Parathyroid adenoma (tissue), 2 donors: ENCODE measurements at regions not wholly inside any gene's neighbourhood (a gene's known extent, or its start where the extent isn't known, plus 50 kb on each side); places are given as distances from the start of the nearest gene placed in this dataset.

Experiments
- H2AFZ ChIP-seq: fragments of 300-600 bp; sonication (generic); one replicate; pipeline ENCODE4 v1.7.0; 2017; ENCODE audit warnings: antibody characterized with exemption, mild to moderate bottlenecking
- H3K27ac ChIP-seq: fragments of 300-600 bp; sonication (generic); one replicate; pipeline ENCODE4 v1.7.0; 2017
- H3K27me3 ChIP-seq: fragments of 300-600 bp; sonication (generic); one replicate; pipeline ENCODE4 v1.7.0; 2017; ENCODE audit warnings: low read length; ENCODE audit not compliant: control insufficient read depth, insufficient read depth
- H3K36me3 ChIP-seq: fragments of 300-600 bp; sonication (generic); one replicate; pipeline ENCODE4 v1.7.0; 2017; ENCODE audit warnings: low read length; ENCODE audit not compliant: control insufficient read depth, insufficient read depth
- H3K4me1 ChIP-seq: fragments of 300-600 bp; sonication (generic); one replicate; pipeline ENCODE4 v1.7.0; 2017; ENCODE audit warnings: control low read depth
- H3K4me2 ChIP-seq: fragments of 300-600 bp; sonication (generic); one replicate; pipeline ENCODE4 v1.7.0; 2017; ENCODE audit warnings: low read length
- H3K4me3 ChIP-seq: fragments of 300-600 bp; sonication (generic); one replicate; pipeline ENCODE4 v1.7.0; 2017; ENCODE audit warnings: low read depth, low read length
- H3K79me2 ChIP-seq: fragments of 300-600 bp; sonication (generic); one replicate; pipeline ENCODE4 v1.7.0; 2017; ENCODE audit warnings: control low read depth
- H3K9ac ChIP-seq: fragments of 300-600 bp; sonication (generic); one replicate; pipeline ENCODE4 v1.7.0; 2017; ENCODE audit warnings: mild to moderate bottlenecking
- H3K9me3 ChIP-seq: fragments of 300-600 bp; sonication (generic); one replicate; pipeline ENCODE4 v1.7.0; 2017; ENCODE audit warnings: low read length; ENCODE audit not compliant: control insufficient read depth
- TF ChIP-seq, protein P1 (sequence below): fragments of 300-600 bp; sonication (generic); IDR thresholded peaks from one replicate; pipeline ENCODE4 v1.7.0; 2017; ENCODE audit warnings: antibody characterized with exemption, mild to moderate bottlenecking
- donor health status: primary hyperparathyroidism.

DNA sequence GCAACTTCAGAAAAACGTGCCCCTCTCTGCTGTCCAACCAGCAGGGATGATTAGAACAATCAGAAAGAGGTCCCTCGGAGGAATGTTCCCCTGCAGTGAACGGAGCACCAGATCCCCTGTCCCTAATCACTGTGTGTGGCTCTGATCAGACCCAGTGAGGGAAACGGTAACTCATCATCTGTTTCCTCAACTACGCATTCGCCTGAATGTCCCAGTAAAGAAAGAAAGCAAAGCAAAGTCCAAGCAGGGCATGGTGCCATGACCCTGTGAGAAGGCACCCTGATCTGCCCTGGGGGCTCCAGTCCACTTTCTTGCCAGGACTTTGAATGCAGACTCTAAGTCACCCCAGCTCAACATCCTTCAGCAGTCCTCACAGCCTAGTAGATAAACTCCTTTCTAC is 149.2 kb downstream of the LY86 start:
- Histone ChIP-seq H2AFZ (no peak overlapping the region), H3K4me1 (no peaks in the 10 kb centered on the region), H3K4me2 (no peak overlapping the region), H3K36me3 (no peaks in the 10 kb centered on the region), H3K27ac (no peak overlapping the region), H3K9me3 (no peaks in the 10 kb centered on the region), H3K79me2 (no peaks in the 10 kb centered on the region), H3K27me3 (no peaks in the 10 kb centered on the region), H3K9ac (no peak overlapping the region), H3K4me3 (no peak overlapping the region)
- TF ChIP-seq, protein P1, sequence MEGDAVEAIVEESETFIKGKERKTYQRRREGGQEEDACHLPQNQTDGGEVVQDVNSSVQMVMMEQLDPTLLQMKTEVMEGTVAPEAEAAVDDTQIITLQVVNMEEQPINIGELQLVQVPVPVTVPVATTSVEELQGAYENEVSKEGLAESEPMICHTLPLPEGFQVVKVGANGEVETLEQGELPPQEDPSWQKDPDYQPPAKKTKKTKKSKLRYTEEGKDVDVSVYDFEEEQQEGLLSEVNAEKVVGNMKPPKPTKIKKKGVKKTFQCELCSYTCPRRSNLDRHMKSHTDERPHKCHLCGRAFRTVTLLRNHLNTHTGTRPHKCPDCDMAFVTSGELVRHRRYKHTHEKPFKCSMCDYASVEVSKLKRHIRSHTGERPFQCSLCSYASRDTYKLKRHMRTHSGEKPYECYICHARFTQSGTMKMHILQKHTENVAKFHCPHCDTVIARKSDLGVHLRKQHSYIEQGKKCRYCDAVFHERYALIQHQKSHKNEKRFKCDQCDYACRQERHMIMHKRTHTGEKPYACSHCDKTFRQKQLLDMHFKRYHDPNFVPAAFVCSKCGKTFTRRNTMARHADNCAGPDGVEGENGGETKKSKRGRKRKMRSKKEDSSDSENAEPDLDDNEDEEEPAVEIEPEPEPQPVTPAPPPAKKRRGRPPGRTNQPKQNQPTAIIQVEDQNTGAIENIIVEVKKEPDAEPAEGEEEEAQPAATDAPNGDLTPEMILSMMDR: no peak

- Histone ChIP-seq H3K9me3 (no peaks in the 10 kb centered on the region), H3K4me2 (no peak overlapping the region), H3K79me2 (no peaks in the 10 kb centered on the region), H3K9ac (no peak overlapping the region), H2AFZ (no peak overlapping the region), H3K27me3 (no peaks in the 10 kb centered on the region), H3K27ac (no peak overlapping the region), H3K36me3 (no peaks in the 10 kb centered on the region), H3K4me1 (no peaks in the 10 kb centered on the region), H3K4me3 (no peak overlapping the region)
- TF ChIP-seq, protein P1: no peak
Measured at GRCh38 chr6:6738108-6738507, 149.6 kb downstream of the LY86 start.

DNA sequence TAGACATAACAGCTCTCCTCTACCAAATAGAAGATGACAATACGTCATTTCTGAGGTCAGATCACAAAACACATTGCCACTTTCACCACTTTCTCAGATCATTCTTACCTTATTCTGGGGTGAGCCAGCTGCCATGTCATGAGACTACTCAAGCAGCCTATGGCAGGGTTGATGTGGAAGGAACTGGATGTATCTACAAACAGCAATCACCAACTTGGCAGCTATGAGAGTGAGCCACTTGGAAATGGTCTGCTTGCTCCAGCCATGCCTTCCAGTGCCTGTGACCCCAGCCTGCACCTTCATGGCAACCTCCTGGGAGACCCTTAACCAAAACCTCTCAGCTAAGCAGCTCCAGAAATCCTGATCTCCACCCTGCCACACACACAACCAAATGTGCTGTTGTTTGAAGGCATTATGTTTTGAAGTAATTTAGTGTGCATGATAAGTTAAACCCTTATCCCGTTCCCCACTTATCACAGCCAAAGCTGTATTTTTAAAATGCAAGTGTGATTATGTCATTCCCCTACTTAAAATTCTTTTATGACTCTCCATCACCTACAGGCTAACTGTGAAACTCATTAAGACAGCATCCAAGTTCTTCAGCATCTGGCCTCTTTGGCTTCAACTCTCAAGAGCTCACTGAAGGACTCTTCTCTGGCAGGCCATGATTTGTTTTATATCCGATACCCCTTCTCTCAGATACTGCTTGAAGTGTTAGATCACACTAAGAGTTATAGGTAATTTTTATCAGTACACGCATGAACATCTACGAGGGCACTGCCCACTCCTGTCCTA is 150.6 kb downstream of the LY86 start:
- no peak overlapping the region for H3K27ac ChIP-seq
- no peak overlapping the region for H2AFZ ChIP-seq
- no peaks in the 10 kb centered on the region for H3K4me1 ChIP-seq
- H3K9me3 ChIP-seq: no peaks in the 10 kb centered on the region
- TF ChIP-seq, protein P1: no peak
- H3K4me2 ChIP-seq: no peak overlapping the region
- H3K27me3 ChIP-seq: no peaks in the 10 kb centered on the region
- no peak overlapping the region for H3K4me3 ChIP-seq
- no peak overlapping the region for H3K9ac ChIP-seq
- H3K79me2 ChIP-seq: no peaks in the 10 kb centered on the region
- no peaks in the 10 kb centered on the region for H3K36me3 ChIP-seq

DNA sequence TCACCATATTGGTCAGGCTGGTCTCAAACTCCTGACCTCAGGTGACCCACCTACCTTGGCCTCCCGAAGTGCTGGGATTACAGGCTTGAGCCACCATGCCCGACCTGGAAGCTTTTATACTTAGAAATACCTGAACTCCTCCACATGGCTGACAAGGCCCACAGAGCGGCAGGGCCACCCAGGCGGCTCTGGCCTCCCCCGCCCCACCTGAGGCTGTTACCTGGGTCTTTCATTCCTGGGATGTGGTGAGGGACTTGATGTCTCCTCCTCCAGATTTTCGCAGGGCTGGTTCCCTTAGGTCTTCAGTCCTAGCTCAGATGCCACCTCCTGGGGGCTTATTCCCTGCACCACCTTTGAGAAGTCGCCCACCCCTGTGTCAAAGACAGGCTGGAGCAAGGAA is 152.1 kb downstream of the LY86 start:
- no peak overlapping the region for H3K4me2 ChIP-seq
- H3K4me1 ChIP-seq: no peaks in the 10 kb centered on the region
- H3K9ac ChIP-seq: no peak overlapping the region
- no peaks in the 10 kb centered on the region for H3K79me2 ChIP-seq
- H3K27me3 ChIP-seq: no peaks in the 10 kb centered on the region
- H3K9me3 ChIP-seq: no peaks in the 10 kb centered on the region
- TF ChIP-seq, protein P1: no peak
- H2AFZ ChIP-seq: no peak overlapping the region
- H3K27ac ChIP-seq: no peak overlapping the region
- no peaks in the 10 kb centered on the region for H3K36me3 ChIP-seq
- no peak overlapping the region for H3K4me3 ChIP-seq

- no peaks in the 10 kb centered on the region for H3K27me3 ChIP-seq
- H3K9me3 ChIP-seq: no peaks in the 10 kb centered on the region
- no peak overlapping the region for H3K27ac ChIP-seq
- no peak overlapping the region for H3K4me3 ChIP-seq
- H3K9ac ChIP-seq: no peak overlapping the region
- no peaks in the 10 kb centered on the region for H3K79me2 ChIP-seq
- no peaks in the 10 kb centered on the region for H3K36me3 ChIP-seq
- H3K4me1 ChIP-seq: no peaks in the 10 kb centered on the region
- no peak overlapping the region for H3K4me2 ChIP-seq
- no peak overlapping the region for H2AFZ ChIP-seq
- TF ChIP-seq, protein P1: no peak
Measured at GRCh38 chr6:6741264-6741663, 152.7 kb downstream of the LY86 start.
